ENCODE measurements at regions not wholly inside any gene's neighbourhood (a gene's known extent, or its start where the extent isn't known, plus 50 kb on each side); places are given as distances from the start of the nearest gene placed in this dataset.

DNA sequence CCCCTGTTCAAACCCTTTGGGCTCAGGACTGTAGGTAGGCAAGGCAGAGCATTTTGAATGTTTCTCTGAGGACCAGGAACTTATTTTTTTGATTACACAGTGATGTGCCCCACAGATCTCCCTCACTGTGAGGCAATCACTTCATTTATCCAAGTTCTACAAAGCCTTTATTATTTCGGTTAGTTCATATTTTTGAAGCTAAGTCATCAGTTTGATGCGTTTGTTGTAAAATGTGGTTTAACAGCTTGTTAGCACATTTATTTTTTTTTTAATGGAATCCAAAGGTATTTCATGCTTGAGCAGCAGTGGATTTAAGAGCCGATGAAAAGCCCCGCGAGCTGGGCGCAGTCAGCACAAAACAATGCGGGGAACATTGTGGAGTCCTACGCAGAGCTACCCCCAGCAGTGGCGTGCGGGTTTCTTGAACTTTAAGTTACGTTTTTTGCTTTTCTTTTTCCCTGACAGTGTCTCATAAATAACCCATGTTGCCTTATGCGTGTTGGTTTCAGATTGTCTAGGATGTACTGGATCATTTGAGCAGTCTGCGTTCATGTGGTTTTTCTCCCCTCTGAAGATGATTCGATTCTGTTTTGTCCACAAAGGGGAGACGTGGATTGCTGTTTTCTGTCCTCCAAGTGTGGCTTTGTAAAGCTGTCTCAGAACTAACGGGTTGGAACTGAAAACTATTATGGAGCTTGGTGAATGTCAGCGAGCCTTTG is 233.6 kb upstream of the BMP2 start:
- H3K36me3 Mint-ChIP-seq (ENCODE audit: unreplicated experiment): no peaks in the 10 kb centered on the region
- H3K9me3 Mint-ChIP-seq (ENCODE audit: unreplicated experiment): no peaks in the 10 kb centered on the region
- H3K4me1 Mint-ChIP-seq (ENCODE audit: low read depth, unreplicated experiment): no peaks in the 10 kb centered on the region
- H3K27ac Mint-ChIP-seq (ENCODE audit: unreplicated experiment): no peak overlapping the region
- H3K4me3 Mint-ChIP-seq (ENCODE audit: unreplicated experiment): no peak overlapping the region
- H3K27me3 Mint-ChIP-seq (ENCODE audit: unreplicated experiment): no peaks in the 10 kb centered on the region
- TF ChIP-seq, protein P1, sequence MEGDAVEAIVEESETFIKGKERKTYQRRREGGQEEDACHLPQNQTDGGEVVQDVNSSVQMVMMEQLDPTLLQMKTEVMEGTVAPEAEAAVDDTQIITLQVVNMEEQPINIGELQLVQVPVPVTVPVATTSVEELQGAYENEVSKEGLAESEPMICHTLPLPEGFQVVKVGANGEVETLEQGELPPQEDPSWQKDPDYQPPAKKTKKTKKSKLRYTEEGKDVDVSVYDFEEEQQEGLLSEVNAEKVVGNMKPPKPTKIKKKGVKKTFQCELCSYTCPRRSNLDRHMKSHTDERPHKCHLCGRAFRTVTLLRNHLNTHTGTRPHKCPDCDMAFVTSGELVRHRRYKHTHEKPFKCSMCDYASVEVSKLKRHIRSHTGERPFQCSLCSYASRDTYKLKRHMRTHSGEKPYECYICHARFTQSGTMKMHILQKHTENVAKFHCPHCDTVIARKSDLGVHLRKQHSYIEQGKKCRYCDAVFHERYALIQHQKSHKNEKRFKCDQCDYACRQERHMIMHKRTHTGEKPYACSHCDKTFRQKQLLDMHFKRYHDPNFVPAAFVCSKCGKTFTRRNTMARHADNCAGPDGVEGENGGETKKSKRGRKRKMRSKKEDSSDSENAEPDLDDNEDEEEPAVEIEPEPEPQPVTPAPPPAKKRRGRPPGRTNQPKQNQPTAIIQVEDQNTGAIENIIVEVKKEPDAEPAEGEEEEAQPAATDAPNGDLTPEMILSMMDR (IDR thresholded peaks at IDR 0.05; ENCODE audit: partially characterized antibody, unreplicated experiment): no peak
- DNase-seq: no peak

DNA sequence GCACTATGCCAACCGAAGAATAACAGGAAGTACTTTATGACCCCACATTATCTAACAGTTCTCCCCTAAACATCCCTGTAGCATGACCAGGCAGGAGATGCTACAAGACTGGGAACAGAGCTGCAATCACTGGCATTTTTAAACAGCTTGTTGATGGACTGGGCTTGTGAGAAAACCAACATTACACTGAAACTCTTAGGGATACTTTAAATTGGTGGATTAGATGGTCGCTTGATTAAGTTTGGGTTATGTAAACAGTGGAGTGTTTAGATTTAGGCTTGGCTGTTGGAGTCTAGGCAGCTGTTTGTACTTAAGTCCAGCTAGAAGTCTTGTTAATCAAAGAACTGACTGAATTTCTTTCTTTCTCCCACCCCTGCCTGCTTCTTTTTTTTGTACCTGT is 234.1 kb upstream of the BMP2 start:
- no peaks in the 10 kb centered on the region for H3K9me3 Mint-ChIP-seq (ENCODE audit: unreplicated experiment)
- no peaks in the 10 kb centered on the region for H3K36me3 Mint-ChIP-seq (ENCODE audit: unreplicated experiment)
- no peak overlapping the region for H3K27ac Mint-ChIP-seq (ENCODE audit: unreplicated experiment)
- no peaks in the 10 kb centered on the region for H3K4me1 Mint-ChIP-seq (ENCODE audit: low read depth, unreplicated experiment)
- no peak overlapping the region for H3K4me3 Mint-ChIP-seq (ENCODE audit: unreplicated experiment)
- TF ChIP-seq, protein P1 (IDR thresholded peaks at IDR 0.05; ENCODE audit: partially characterized antibody, unreplicated experiment): no peak
- DNase-seq: no peak
- no peaks in the 10 kb centered on the region for H3K27me3 Mint-ChIP-seq (ENCODE audit: unreplicated experiment)

- Mint-ChIP-seq H3K27ac (ENCODE audit: unreplicated experiment) (no peak overlapping the region), H3K36me3 (ENCODE audit: unreplicated experiment) (no peaks in the 10 kb centered on the region), H3K4me1 (ENCODE audit: low read depth, unreplicated experiment) (no peaks in the 10 kb centered on the region), H3K4me3 (ENCODE audit: unreplicated experiment) (no peak overlapping the region), H3K9me3 (ENCODE audit: unreplicated experiment) (no peaks in the 10 kb centered on the region), H3K27me3 (ENCODE audit: unreplicated experiment) (no peaks in the 10 kb centered on the region)
- TF ChIP-seq, protein P1 (IDR thresholded peaks at IDR 0.05; ENCODE audit: partially characterized antibody, unreplicated experiment): no peak
- no peak for DNase-seq
These were observed 236.6 kb upstream of the BMP2 start for GRCh38 chr20:6530779-6531315.

- H3K27ac Mint-ChIP-seq (ENCODE audit: unreplicated experiment): no peak overlapping the region
These were observed 237.2 kb upstream of the BMP2 start for GRCh38 chr20:6530254-6530653.

More at GRCh38 chr20:6530254-6530653, 237.2 kb upstream of the BMP2 start:
- TF ChIP-seq, protein P1 (IDR thresholded peaks at IDR 0.05; ENCODE audit: partially characterized antibody, unreplicated experiment): no peak
- no peak overlapping the region for H3K4me3 Mint-ChIP-seq (ENCODE audit: unreplicated experiment)
- no peak for DNase-seq
- H3K27me3 Mint-ChIP-seq (ENCODE audit: unreplicated experiment): no peaks in the 10 kb centered on the region
- H3K9me3 Mint-ChIP-seq (ENCODE audit: unreplicated experiment): no peaks in the 10 kb centered on the region
- H3K36me3 Mint-ChIP-seq (ENCODE audit: unreplicated experiment): peaks cover 1% of the 10 kb centered on the region
- no peaks in the 10 kb centered on the region for H3K4me1 Mint-ChIP-seq (ENCODE audit: low read depth, unreplicated experiment)

Measured in glutamatergic neuron (in vitro differentiated cells).